Mucosa of descending colon (tissue), 3 donors: ENCODE measurements at regions not wholly inside any gene's neighbourhood (a gene's known extent, or its start where the extent isn't known, plus 50 kb on each side); places are given as distances from the start of the nearest gene placed in this dataset.
A peak's percentile ranks its signal among the peaks of the same experiment; 100 is the strongest.

Source experiments
- ATAC-seq: fragments of 200-7000 bp; cut with Tn5 transposase; one replicate; pipeline ENCODE4 v1.9.1; 2020; ENCODE audit warnings: mild to moderate bottlenecking, moderate library complexity
- DNase-seq, 3 donors: peaks; one replicate each; pipeline ENCODE4 v3.0.0-alpha.2; 2020
- H3K36me3 ChIP-seq: fragments of 200-600 bp; one replicate; pipeline ENCODE4 v1.8.0; 2021; ENCODE audit warnings: low read depth, mild to moderate bottlenecking
- H3K4me1 ChIP-seq: fragments of 200-600 bp; one replicate; pipeline ENCODE4 v1.8.0; 2021; ENCODE audit warnings: low read depth, mild to moderate bottlenecking
- H3K4me3 ChIP-seq: fragments of 200-600 bp; one replicate; pipeline ENCODE4 v1.8.0; 2021; ENCODE audit warnings: mild to moderate bottlenecking
- H3K9me3 ChIP-seq: fragments of 200-600 bp; one replicate; pipeline ENCODE4 v1.8.0; 2021; ENCODE audit warnings: mild to moderate bottlenecking
- CTCF ChIP-seq: fragments of 200-600 bp; IDR thresholded peaks from one replicate; pipeline ENCODE4 v1.8.0; 2022; ENCODE audit warnings: antibody characterized with exemption, mild to moderate bottlenecking
- intact Hi-C, 2 donors: fragments of 100-400 bp; cut with DNase I in 1 of 2; cut with micrococcal nuclease in 1 of 2; formaldehyde crosslinking; loops; one replicate each; pipeline versions ENCODE4 v1.11.0 to v1.11.1; 2022; cut with DNase I, micrococcal nuclease
- donor health status: DM: no; HTN: no; CAD: no; lungs with moderate emphysema.
- donor health status: DM: no; HTN: no; CAD: no.
- donor health status: DM: no; HTN: yes; CAD: no.

DNA sequence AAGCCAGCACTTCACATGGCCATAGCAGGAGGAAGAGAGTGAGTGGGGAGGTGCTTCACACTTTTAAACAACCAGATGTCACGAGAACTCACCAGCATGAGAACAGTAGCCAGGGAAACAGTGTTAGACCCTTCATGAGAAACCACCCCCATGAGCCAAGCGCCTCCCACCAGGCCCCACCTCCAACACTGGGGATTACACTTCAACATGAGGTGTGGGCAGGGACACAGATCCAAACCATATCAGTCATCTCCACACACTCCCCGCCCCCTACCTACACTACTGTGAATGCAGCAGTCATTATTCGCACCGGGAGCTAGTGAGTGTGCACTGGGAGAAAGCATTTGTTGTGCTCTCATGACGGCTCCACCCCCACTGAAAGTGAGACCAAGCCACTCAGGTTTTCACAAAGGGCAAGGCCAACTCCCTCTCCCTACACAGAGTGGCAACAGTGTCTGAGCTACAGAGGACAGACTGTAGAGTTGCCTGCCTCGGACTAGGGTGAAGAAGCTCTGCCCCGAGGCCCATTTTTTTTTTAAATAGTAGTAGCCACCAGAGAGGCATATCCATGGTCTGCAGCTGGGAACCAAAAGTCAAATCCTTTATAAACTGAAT, 125.6 kb downstream of the BARHL2 start:
- no peak overlapping the region for H3K4me3 ChIP-seq
- ATAC-seq (no peak), DNase-seq (no peak)
- intact Hi-C loops: no loop called here
- H3K4me1 ChIP-seq: no peaks in the 10 kb centered on the region
- no peak for TF ChIP-seq CTCF
- no peaks in the 10 kb centered on the region for H3K36me3 ChIP-seq
- peaks cover under 1% of the 10 kb centered on the region for H3K9me3 ChIP-seq

DNA sequence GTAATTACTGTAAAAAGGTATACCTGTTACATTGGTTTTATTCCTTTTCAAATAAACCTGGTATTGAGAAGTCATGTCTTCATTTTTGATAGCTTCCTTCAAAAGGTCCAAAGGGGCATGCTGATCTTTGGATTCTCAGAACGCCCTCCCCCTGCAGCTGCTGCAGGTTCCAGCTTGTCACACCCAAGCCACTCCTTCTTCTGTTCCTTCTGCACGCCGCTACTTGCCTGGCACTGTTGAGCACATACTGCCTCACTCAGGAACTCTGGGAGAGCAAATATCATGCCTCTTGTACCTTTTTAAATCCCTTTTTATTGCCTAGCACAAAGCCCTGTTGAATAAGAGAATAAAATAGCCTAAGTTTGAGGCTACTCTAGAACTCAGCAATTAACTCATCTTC, 136.9 kb downstream of the BARHL2 start:
- DNase-seq: peak in 2 of 3 donors; percentile 56 to 57
- no peak overlapping the region for H3K4me3 ChIP-seq
- peaks cover 10% of the 10 kb centered on the region for H3K4me1 ChIP-seq
- H3K36me3 ChIP-seq: no peaks in the 10 kb centered on the region
- H3K9me3 ChIP-seq: no peaks in the 10 kb centered on the region
- intact Hi-C loops: no loop called here
- TF ChIP-seq CTCF: no peak
- ATAC-seq: peak; percentile 94

GRCh38 chr1:90579212-90579802, 137.8 kb downstream of the BARHL2 start:
- no peaks in the 10 kb centered on the region for H3K36me3 ChIP-seq
- intact Hi-C loops: no loop called here
- peak; percentile 73 for ATAC-seq
- no peak for DNase-seq
- no peak overlapping the region for H3K4me3 ChIP-seq
- H3K4me1 ChIP-seq: peaks cover 12% of the 10 kb centered on the region
- no peaks in the 10 kb centered on the region for H3K9me3 ChIP-seq
- no peak for TF ChIP-seq CTCF

GRCh38 chr1:90574692-90575370, 142.3 kb downstream of the BARHL2 start:
- DNase-seq (no peak), ATAC-seq (no peak)
- H3K9me3 ChIP-seq: no peaks in the 10 kb centered on the region
- no peaks in the 10 kb centered on the region for H3K36me3 ChIP-seq
- H3K4me1 ChIP-seq: peaks cover 7% of the 10 kb centered on the region
- intact Hi-C loops: no loop called here
- no peak overlapping the region for H3K4me3 ChIP-seq
- TF ChIP-seq CTCF: no peak

- Histone ChIP-seq H3K9me3 (no peaks in the 10 kb centered on the region), H3K4me1 (peaks cover 2% of the 10 kb centered on the region), H3K36me3 (no peaks in the 10 kb centered on the region), H3K4me3 (no peak overlapping the region)
- DNase-seq (no peak), ATAC-seq (no peak)
- no peak for TF ChIP-seq CTCF
- intact Hi-C loops: no loop called here
Observed at GRCh38 chr1:90573736-90574135, 143.4 kb downstream of the BARHL2 start.
